ENCODE measurements at regions not wholly inside any gene's neighbourhood (a gene's known extent, or its start where the extent isn't known, plus 50 kb on each side); places are given as distances from the start of the nearest gene placed in this dataset.
"Not testable (repeated sequence)": the region's sequence is repeated elsewhere in the genome, so short reads cannot be mapped to it uniquely, and the experiment has no call there.

DNA sequence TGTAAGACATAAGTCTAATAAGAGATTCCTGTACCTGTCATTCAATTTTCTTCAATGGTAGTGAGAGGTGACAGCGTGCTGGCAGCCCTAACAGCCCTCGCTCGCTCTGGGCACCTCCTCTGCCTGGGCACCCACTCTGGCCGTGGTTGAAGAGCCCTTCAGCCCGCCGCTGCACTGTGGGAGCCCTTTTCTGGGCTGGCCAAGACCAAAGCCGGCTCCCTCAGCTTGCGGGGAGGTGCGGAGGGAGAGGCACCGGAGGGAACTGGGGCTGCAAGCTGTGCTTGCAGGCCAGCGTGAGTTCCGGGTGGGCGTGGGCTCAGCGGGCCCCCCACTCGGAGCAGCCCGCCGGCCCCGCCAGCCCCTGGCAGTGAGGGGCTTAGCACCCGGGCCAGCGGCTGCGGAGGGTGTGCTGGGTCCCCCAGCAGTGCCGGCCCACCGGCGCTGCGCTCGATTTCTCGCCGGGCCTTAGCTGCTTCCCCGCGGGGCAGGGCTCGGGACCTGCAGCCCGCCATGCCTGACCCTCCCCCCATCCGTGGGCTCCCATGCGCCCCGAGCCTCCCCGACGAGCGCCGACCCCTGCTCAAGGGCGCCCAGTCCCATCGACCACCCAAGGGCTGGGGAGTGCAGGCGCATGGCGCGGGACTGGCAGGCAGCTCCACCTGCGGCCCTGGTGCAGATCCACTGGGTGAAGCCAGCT is 816.6 kb upstream of the TENM4 start:
- H3K4me3 Mint-ChIP-seq; H3K27me3 Mint-ChIP-seq (ENCODE audit: low read depth); ATAC-seq; H3K4me1 Mint-ChIP-seq (ENCODE audit: low read depth); DNase-seq; H3K9me3 Mint-ChIP-seq; H3K36me3 Mint-ChIP-seq (ENCODE audit: insufficient read depth): not testable (repeated sequence)

DNA sequence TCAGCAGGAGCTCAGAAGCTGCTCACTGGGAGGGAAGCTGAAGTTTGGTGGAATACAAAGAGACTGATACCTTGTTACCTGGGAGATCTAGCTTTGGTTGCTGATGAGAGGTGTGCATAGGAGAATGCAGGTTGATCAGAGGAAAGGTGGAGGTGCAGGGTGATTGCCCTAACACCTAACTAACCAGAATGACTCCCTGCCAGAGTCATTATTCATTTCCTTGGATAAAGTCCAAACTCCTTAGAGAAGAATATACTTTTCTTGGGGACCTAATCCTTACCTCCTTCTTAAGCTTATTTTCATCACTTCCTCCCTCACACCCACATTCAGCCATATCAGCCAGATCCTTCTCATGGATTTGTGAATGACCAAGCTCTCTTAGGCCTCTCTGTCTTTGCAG is 814.2 kb upstream of the TENM4 start:
- DNase-seq (no peak), ATAC-seq (no peak)
- H3K4me1 Mint-ChIP-seq (ENCODE audit: low read depth): no peaks in the 10 kb centered on the region

DNA sequence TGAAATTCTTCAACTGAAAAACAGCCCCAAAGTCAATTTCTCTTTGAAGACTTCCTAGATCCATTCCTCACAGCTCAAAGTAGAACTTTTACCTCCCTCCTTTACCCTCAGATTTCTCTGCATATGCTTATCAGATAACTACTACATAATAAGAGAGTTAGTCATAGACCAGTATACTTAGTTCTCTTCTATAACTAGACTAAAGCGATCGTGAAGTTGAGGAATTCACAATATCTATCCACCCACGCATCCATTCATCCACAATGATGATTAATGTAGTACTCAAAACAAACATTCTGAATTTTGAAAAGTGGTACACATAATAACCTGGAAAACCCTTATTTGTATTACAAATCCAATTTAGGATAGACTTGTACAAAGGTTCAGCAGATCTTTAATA is 800.9 kb upstream of the TENM4 start:
- Mint-ChIP-seq H3K27me3 (ENCODE audit: low read depth) (no peaks in the 10 kb centered on the region), H3K9me3 (peaks cover 17% of the 10 kb centered on the region), H3K4me3 (no peak overlapping the region), H3K4me1 (ENCODE audit: low read depth) (no peaks in the 10 kb centered on the region), H3K36me3 (ENCODE audit: insufficient read depth) (no peaks in the 10 kb centered on the region)
- no peak for DNase-seq
- ATAC-seq: no peak

More for the DNA sequence above, 814.2 kb upstream of the TENM4 start:
- Mint-ChIP-seq H3K27me3 (ENCODE audit: low read depth) (no peaks in the 10 kb centered on the region), H3K4me3 (no peak overlapping the region), H3K9me3 (peaks cover 9% of the 10 kb centered on the region), H3K36me3 (ENCODE audit: insufficient read depth) (no peaks in the 10 kb centered on the region)

DNA sequence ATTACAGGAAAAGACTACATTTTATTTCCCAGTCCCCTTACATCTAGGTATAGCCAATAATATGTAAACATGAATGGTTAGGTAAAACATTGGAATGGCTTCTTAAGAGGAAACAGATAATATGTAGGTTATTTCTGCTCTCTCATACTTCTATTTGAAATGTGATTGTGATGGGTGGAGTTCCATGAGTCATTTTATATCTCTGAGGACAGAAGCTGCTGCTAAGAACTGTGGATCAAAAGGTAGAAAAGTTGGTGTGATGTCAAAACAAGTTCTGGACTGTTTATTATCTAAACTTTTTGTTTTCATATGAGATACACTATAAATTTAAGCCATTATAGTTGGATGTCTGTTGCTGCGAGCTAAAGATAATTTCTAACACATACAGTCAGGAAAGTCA is 799.4 kb upstream of the TENM4 start:
- Mint-ChIP-seq H3K4me3 (no peak overlapping the region), H3K4me1 (ENCODE audit: low read depth) (no peaks in the 10 kb centered on the region)

DNA sequence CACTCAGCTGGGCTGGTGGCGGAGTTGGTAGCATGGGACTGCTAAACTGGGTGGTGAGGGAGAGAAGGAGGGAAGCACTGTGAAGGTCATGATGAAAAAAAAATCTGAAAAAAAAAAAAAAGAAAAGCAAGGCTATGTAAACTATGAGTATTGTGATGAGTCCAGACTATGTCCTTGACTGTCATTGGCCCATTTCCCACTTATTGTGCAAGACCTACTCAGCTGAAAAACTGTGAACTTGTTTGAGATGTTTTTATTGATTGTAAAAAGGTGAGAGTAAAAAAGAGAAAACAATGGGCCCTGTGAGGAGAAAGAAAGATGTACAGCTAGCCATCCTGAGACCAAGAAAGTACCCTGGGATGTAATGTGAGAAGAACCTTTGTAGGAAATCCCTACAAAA is 798.4 kb upstream of the TENM4 start:
- H3K9me3 Mint-ChIP-seq: peaks cover 19% of the 10 kb centered on the region
- no peak overlapping the region for H3K4me3 Mint-ChIP-seq
- no peaks in the 10 kb centered on the region for H3K4me1 Mint-ChIP-seq (ENCODE audit: low read depth)
- H3K36me3 Mint-ChIP-seq (ENCODE audit: insufficient read depth): no peaks in the 10 kb centered on the region
- ATAC-seq: no peak
- no peaks in the 10 kb centered on the region for H3K27me3 Mint-ChIP-seq (ENCODE audit: low read depth)
- no peak for DNase-seq

More for the DNA sequence above, 799.4 kb upstream of the TENM4 start:
- Mint-ChIP-seq H3K36me3 (ENCODE audit: insufficient read depth) (no peaks in the 10 kb centered on the region), H3K27me3 (ENCODE audit: low read depth) (no peaks in the 10 kb centered on the region), H3K9me3 (peaks cover 11% of the 10 kb centered on the region)
- no peak for DNase-seq
- ATAC-seq: no peak

DNA sequence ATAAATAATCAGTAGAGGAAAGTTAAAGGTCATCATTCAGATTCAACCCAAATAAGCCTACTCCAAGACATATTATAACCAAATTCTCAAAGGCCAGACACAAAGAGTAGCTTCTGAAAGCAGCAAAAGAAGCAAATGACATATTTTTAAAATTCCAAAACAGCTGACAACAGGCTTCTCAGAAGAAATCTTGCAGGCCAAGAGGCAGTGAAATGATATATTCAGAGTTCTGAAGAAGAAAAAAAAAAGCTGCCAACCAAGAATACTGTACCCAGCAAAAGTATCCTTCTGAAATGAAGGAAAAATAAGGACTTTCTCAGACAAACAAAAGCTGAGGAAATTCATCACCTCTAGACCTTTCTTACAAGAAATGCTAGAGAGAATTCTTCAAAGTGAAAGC is 787.1 kb upstream of the TENM4 start:
- H3K36me3 Mint-ChIP-seq (ENCODE audit: insufficient read depth): no peaks in the 10 kb centered on the region
- H3K4me1 Mint-ChIP-seq (ENCODE audit: low read depth): no peaks in the 10 kb centered on the region
- peaks cover 43% of the 10 kb centered on the region for H3K9me3 Mint-ChIP-seq
- ATAC-seq (no peak), DNase-seq (no peak)
- H3K4me3 Mint-ChIP-seq: no peak overlapping the region
- H3K27me3 Mint-ChIP-seq (ENCODE audit: low read depth): no peaks in the 10 kb centered on the region

DNA sequence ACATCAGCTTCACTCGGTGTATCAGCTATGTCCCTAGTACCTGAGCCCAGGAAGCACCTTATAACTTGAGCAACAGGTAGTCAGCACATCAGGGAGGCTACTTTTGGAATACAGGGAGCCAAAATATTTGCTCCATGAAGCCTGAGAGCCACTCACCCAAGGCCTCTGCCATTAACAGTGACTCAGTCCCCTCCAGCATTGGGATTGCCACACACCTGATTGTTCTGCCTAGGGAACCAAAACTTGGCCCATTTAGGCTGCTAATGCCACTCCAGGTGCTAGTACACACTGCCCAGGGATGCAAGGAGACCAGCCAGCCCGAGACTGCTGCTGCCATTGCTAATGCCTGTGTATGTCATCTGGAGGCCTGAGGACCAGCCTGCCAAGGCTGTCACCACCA is 773.6 kb upstream of the TENM4 start:
- no peak for ATAC-seq
- Mint-ChIP-seq H3K9me3 (peaks cover 23% of the 10 kb centered on the region), H3K27me3 (ENCODE audit: low read depth) (no peaks in the 10 kb centered on the region), H3K4me3 (no peak overlapping the region), H3K36me3 (ENCODE audit: insufficient read depth) (no peaks in the 10 kb centered on the region), H3K4me1 (ENCODE audit: low read depth) (no peaks in the 10 kb centered on the region)
- DNase-seq: no peak

DNA sequence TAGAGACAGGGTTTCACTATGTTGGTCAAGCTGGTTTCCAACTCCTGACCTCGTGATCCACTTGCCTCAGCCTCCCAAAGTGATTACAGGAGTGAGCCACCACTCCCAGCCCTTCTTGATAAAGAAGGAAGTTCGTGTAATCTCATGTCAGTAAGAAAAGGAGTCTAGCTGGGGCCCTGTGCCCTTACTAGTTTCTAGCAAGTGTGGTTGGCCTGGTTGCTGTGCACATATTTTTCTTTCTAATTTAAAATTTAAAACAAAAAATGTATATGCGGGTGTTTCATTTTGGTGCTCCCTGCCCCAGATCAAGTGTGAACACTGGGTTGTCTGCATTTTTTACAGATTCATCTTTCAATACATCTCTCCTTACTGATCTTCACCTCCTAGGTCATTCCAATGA is 770.8 kb upstream of the TENM4 start:
- Mint-ChIP-seq H3K4me1 (ENCODE audit: low read depth) (no peaks in the 10 kb centered on the region), H3K4me3 (no peak overlapping the region)
- DNase-seq: no peak

DNA sequence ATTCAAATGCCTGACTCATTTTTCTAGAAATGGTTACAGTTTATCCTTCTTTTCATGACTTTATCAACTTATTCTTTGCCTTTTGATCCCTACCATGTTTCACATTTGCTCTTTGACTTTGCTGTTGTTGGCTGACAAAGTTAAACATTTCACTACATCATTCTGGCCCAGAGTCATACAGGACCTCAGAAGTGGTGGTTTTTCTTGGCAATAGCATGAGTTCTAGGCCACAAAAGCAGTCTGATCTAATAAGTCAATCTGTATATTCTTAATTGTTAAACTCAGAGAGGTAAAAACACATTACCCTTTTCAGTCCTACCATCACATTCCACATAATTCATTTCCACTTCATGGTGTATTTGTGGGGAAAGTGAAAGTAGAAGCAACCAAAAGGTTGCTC is 763.2 kb upstream of the TENM4 start:
- H3K9me3 Mint-ChIP-seq: peaks cover 9% of the 10 kb centered on the region
- H3K36me3 Mint-ChIP-seq (ENCODE audit: insufficient read depth): no peaks in the 10 kb centered on the region
- no peaks in the 10 kb centered on the region for H3K27me3 Mint-ChIP-seq (ENCODE audit: low read depth)
- H3K4me1 Mint-ChIP-seq (ENCODE audit: low read depth): no peaks in the 10 kb centered on the region
- no peak for ATAC-seq
- no peak for DNase-seq
- H3K4me3 Mint-ChIP-seq: no peak overlapping the region

More for the DNA sequence above, 770.8 kb upstream of the TENM4 start:
- ATAC-seq: no peak
- H3K27me3 Mint-ChIP-seq (ENCODE audit: low read depth): no peaks in the 10 kb centered on the region
- no peaks in the 10 kb centered on the region for H3K36me3 Mint-ChIP-seq (ENCODE audit: insufficient read depth)
- peaks cover 26% of the 10 kb centered on the region for H3K9me3 Mint-ChIP-seq

DNA sequence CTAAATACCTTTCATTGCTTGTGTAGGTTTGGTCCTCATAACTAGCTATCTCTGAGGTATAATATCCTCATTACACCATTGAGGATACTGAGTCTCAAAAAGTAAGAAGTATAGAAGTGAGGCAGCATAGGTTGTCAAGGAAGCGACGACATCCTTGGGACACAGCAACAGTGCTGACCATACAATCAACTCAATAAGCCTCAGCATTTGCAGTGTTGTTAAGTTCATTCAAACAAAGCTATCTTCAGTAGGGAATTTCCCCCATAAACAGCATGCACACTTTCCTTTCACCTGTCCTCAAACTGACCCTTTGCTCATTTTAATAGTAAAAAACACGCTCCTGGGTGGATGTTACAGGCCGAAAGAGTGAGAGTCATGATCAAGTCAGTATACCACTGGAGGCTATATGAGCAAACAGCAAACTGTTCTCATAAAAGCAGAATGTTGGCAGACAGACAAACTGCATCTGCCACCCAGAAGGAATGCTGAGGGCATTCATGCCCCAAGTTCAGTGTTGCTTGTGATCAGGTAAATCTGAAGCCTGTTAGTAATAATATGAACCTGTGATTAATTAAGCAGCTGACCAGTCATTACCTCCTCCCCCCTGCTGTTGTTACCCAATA is 756.2 kb upstream of the TENM4 start:
- no peak for ATAC-seq
- no peaks in the 10 kb centered on the region for H3K27me3 Mint-ChIP-seq (ENCODE audit: low read depth)
- DNase-seq: no peak
- no peaks in the 10 kb centered on the region for H3K4me1 Mint-ChIP-seq (ENCODE audit: low read depth)
- no peaks in the 10 kb centered on the region for H3K36me3 Mint-ChIP-seq (ENCODE audit: insufficient read depth)
- H3K4me3 Mint-ChIP-seq: no peak overlapping the region
- peaks cover 3% of the 10 kb centered on the region for H3K9me3 Mint-ChIP-seq

DNA sequence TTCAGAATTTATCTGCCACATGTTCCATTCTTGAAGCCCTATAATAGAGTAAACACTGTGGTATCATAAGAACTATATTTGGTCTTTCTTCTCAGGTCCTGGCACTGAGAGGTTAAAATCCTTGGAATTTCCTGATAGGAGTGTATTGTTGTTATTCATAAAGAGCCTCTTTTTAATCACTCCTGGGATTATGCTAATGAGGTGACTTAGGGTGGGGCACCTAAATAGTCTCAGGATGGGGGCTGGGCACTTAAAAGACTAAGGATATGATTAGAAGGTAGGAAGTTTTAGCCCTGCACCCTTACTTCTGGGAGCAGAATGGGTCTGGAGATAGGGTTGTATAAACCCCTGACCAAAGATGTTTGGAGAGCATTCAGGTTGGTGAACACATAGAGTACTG is 755.2 kb upstream of the TENM4 start:
- no peaks in the 10 kb centered on the region for H3K36me3 Mint-ChIP-seq (ENCODE audit: insufficient read depth)
- ATAC-seq (no peak), DNase-seq (no peak)
- H3K9me3 Mint-ChIP-seq: peaks cover 3% of the 10 kb centered on the region
- H3K27me3 Mint-ChIP-seq (ENCODE audit: low read depth): no peaks in the 10 kb centered on the region
- no peaks in the 10 kb centered on the region for H3K4me1 Mint-ChIP-seq (ENCODE audit: low read depth)
- H3K4me3 Mint-ChIP-seq: no peak overlapping the region

DNA sequence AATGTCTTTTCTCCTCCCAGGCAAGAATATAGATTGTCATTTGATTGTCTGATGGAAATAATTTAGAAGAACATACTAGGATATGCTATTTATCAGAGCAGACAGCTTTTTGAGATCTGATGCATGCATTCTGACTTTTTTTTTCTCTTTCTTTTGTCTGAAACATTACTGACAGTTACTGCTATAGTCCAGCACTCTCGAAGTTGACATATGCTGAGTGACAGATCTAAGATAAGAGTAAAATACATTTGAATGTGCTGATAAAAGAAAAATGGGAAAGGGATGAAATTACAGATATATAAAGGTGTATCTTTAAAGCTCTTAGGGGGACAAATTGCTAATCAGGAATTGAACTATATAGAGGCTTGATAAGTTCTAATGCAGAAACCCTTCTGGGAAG is 753.8 kb upstream of the TENM4 start:
- Mint-ChIP-seq H3K4me3 (no peak overlapping the region), H3K36me3 (ENCODE audit: insufficient read depth) (no peaks in the 10 kb centered on the region), H3K27me3 (ENCODE audit: low read depth) (no peaks in the 10 kb centered on the region), H3K9me3 (peaks cover 3% of the 10 kb centered on the region), H3K4me1 (ENCODE audit: low read depth) (no peaks in the 10 kb centered on the region)
- ATAC-seq (no peak), DNase-seq (no peak)

DNA sequence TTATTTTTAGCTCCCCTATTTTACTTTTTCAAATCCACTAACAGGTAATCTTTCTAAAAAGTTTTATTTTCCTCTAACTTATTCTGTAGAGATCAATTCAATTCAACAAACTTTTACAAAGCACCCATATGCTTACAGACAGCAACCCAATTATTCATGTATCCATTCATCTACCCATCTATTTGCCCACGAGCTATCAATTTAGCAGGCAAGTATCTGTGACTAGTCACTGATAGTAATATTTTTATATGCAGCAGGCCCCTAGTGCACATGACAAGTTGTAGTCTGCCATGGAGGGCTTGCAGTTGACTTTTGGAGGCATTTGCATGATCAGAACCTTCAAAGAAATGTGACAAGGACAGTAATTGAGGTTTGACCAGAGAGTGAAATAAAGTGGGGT is 753.2 kb upstream of the TENM4 start:
- H3K4me1 Mint-ChIP-seq (ENCODE audit: low read depth): no peaks in the 10 kb centered on the region
- no peaks in the 10 kb centered on the region for H3K27me3 Mint-ChIP-seq (ENCODE audit: low read depth)
- no peak for ATAC-seq
- H3K36me3 Mint-ChIP-seq (ENCODE audit: insufficient read depth): no peaks in the 10 kb centered on the region
- no peak for DNase-seq
- H3K9me3 Mint-ChIP-seq: peaks cover 3% of the 10 kb centered on the region
- no peak overlapping the region for H3K4me3 Mint-ChIP-seq

DNA sequence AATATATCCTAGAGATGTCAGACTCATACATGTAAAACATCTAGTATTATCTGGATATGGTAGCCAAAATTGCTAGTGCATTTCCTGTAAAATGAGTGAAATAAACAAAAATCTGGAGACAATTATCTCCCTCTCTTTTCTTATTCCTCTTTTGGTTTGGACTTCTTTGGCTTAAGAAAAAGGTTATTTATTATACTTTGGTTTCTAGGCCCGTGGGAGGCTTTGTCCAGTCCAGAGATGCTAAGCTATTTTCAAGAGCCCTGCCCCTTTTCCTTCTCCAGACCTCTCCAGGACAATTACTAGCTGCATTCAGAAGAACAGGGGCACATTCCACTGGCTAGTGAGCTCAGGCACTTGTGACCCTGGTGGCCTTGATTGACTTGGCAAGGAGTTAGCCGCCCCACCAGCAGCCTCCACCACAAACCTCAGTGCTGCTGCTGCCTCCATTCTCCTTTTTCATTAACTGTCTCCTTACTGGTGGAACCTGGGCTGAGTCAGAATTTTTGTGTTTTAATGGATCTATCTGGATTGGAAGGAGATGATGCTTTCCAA is 747.3 kb upstream of the TENM4 start:
- Mint-ChIP-seq H3K4me3 (no peak overlapping the region), H3K36me3 (ENCODE audit: insufficient read depth) (no peaks in the 10 kb centered on the region), H3K9me3 (peaks cover 18% of the 10 kb centered on the region), H3K27me3 (ENCODE audit: low read depth) (no peaks in the 10 kb centered on the region), H3K4me1 (ENCODE audit: low read depth) (no peaks in the 10 kb centered on the region)
- ATAC-seq (no peak), DNase-seq (no peak)

DNA sequence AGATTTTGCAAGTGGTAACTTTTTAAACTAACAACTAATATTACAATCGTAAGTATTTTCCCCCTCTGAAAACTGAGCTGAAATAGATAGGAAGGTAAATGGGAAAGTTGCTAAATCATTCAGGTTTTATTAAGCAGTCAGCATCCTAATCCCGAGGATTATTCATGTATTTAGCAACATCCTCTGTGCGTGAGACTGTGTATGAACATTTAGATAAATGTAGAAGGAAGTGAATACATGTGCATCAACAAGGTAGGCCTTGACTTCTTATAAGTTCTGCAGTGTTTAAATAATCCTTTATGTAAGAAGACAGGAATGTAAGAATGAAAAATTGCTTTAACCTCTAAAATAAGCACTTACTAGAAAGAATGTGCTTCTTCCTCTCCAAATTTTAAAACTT is 745.9 kb upstream of the TENM4 start:
- Mint-ChIP-seq H3K4me3 (no peak overlapping the region), H3K36me3 (ENCODE audit: insufficient read depth) (no peaks in the 10 kb centered on the region)

More for the DNA sequence above, 745.9 kb upstream of the TENM4 start:
- Mint-ChIP-seq H3K9me3 (peaks cover 15% of the 10 kb centered on the region), H3K4me1 (ENCODE audit: low read depth) (no peaks in the 10 kb centered on the region), H3K27me3 (ENCODE audit: low read depth) (no peaks in the 10 kb centered on the region)
- ATAC-seq (no peak), DNase-seq (no peak)

Measured in activated T-cell treated with anti-CD3 and anti-CD28 coated beads, Interleukin-2, amount 50 U/mL, for 4 hours (primary cell).